ENCODE measurements at regions not wholly inside any gene's neighbourhood (a gene's known extent, or its start where the extent isn't known, plus 50 kb on each side); places are given as distances from the start of the nearest gene placed in this dataset.

DNA sequence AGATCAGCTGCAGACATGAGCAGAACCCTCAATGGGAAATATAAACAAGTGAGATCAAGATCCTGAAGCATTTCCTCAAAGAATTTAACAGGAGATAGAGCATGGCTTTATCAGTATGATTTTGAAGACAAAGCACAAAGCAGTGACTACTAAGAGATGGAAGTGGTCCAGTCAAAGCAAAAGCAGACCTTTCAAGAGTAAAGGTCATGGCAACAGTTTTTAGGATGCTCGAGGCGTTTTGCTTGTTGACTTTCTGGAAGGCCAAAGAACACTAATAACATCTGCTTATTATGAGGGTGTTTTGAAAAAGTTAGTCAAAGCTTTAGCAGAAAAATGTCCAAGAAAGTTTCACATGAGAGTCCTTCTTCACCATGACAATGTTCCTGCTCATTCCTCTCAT is 128.5 kb downstream of the KCNE4 start:
- no peak overlapping the region for H3K9ac ChIP-seq
- H3K4me3 ChIP-seq (ENCODE audit: low read depth in 2 of 2, low read length in 1 of 2) = no peak overlapping the region
- H3F3A ChIP-seq (replicated peaks; ENCODE audit: insufficient read depth) = no peaks in the 10 kb centered on the region
- H4K20me1 ChIP-seq (ENCODE audit: insufficient read depth) = no peaks in the 10 kb centered on the region
- no peak overlapping the region for H3K4me2 ChIP-seq
- CTCF ChIA-PET = no interaction called here
- TF ChIP-seq, protein P1, sequence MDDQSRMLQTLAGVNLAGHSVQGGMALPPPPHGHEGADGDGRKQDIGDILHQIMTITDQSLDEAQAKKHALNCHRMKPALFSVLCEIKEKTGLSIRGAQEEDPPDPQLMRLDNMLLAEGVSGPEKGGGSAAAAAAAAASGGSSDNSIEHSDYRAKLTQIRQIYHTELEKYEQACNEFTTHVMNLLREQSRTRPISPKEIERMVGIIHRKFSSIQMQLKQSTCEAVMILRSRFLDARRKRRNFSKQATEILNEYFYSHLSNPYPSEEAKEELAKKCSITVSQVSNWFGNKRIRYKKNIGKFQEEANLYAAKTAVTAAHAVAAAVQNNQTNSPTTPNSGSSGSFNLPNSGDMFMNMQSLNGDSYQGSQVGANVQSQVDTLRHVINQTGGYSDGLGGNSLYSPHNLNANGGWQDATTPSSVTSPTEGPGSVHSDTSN (IDR thresholded peaks at IDR 0.05) = no peak
- TF ChIP-seq, protein P2, sequence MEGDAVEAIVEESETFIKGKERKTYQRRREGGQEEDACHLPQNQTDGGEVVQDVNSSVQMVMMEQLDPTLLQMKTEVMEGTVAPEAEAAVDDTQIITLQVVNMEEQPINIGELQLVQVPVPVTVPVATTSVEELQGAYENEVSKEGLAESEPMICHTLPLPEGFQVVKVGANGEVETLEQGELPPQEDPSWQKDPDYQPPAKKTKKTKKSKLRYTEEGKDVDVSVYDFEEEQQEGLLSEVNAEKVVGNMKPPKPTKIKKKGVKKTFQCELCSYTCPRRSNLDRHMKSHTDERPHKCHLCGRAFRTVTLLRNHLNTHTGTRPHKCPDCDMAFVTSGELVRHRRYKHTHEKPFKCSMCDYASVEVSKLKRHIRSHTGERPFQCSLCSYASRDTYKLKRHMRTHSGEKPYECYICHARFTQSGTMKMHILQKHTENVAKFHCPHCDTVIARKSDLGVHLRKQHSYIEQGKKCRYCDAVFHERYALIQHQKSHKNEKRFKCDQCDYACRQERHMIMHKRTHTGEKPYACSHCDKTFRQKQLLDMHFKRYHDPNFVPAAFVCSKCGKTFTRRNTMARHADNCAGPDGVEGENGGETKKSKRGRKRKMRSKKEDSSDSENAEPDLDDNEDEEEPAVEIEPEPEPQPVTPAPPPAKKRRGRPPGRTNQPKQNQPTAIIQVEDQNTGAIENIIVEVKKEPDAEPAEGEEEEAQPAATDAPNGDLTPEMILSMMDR (IDR thresholded peaks at IDR 0.05) = no peak
- no peak for TF ChIP-seq RAD21 (IDR thresholded peaks at IDR 0.05; ENCODE audit: low read length)
- no peak for TF ChIP-seq SIN3A (IDR thresholded peaks at IDR 0.05; ENCODE audit: borderline replicate concordance, low read depth, low read length)
- TF ChIP-seq RFX5 (IDR thresholded peaks at IDR 0.05; ENCODE audit: low read length) = no peak
- no peak for TF ChIP-seq MXI1 (IDR thresholded peaks at IDR 0.05; ENCODE audit: low read depth, low read length)
- TF ChIP-seq TCF12 (IDR thresholded peaks at IDR 0.05) = no peak
- TF ChIP-seq MEF2A (IDR thresholded peaks at IDR 0.05; ENCODE audit: borderline replicate concordance, low read depth) = no peak
- TF ChIP-seq, protein P3, sequence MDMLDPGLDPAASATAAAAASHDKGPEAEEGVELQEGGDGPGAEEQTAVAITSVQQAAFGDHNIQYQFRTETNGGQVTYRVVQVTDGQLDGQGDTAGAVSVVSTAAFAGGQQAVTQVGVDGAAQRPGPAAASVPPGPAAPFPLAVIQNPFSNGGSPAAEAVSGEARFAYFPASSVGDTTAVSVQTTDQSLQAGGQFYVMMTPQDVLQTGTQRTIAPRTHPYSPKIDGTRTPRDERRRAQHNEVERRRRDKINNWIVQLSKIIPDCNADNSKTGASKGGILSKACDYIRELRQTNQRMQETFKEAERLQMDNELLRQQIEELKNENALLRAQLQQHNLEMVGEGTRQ (IDR thresholded peaks at IDR 0.05; ENCODE audit: borderline replicate concordance, low read depth, low read length) = no peak
- no peak for TF ChIP-seq GABPA (IDR thresholded peaks at IDR 0.05; ENCODE audit: low read depth)
- TF ChIP-seq, protein P4, sequence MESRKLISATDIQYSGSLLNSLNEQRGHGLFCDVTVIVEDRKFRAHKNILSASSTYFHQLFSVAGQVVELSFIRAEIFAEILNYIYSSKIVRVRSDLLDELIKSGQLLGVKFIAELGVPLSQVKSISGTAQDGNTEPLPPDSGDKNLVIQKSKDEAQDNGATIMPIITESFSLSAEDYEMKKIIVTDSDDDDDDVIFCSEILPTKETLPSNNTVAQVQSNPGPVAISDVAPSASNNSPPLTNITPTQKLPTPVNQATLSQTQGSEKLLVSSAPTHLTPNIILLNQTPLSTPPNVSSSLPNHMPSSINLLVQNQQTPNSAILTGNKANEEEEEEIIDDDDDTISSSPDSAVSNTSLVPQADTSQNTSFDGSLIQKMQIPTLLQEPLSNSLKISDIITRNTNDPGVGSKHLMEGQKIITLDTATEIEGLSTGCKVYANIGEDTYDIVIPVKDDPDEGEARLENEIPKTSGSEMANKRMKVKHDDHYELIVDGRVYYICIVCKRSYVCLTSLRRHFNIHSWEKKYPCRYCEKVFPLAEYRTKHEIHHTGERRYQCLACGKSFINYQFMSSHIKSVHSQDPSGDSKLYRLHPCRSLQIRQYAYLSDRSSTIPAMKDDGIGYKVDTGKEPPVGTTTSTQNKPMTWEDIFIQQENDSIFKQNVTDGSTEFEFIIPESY (IDR thresholded peaks at IDR 0.05; ENCODE audit: borderline replicate concordance, low read depth) = no peak
- no peak for TF ChIP-seq EP300 (IDR thresholded peaks at IDR 0.05; ENCODE audit: borderline replicate concordance in 1 of 2, low read depth in 1 of 2, low read length in 1 of 2)
- no peak for TF ChIP-seq YY1 (IDR thresholded peaks at IDR 0.05; ENCODE audit: low read depth)
- no peak for TF ChIP-seq CHD2 (IDR thresholded peaks at IDR 0.05; ENCODE audit: low read length, partially characterized antibody)
- no peak for TF ChIP-seq FOXJ3 (CRISPR knock-in tag; IDR thresholded peaks at IDR 0.05)
- TF ChIP-seq RXRA (IDR thresholded peaks at IDR 0.05; ENCODE audit: borderline replicate concordance, low read depth) = no peak
- H3K27ac ChIP-seq (ENCODE audit: low read depth in 2 of 2, low read length in 1 of 2) = no peak overlapping the region
- DNase-seq = no peak
- no peaks in the 10 kb centered on the region for H3K36me3 ChIP-seq (replicated peaks in 1 of 2; ENCODE audit: control insufficient read depth in 1 of 2, insufficient read depth in 2 of 2, low read length in 1 of 2)
- POLR2A ChIA-PET = no interaction called here
- H3K27me3 ChIP-seq (ENCODE audit: insufficient read depth) = no peaks in the 10 kb centered on the region
- no peaks in the 10 kb centered on the region for H3K4me1 ChIP-seq (ENCODE audit: control insufficient read depth in 1 of 2, insufficient read depth in 2 of 2, low read depth in 1 of 2, low read length in 1 of 2)
- no peaks in the 10 kb centered on the region for H3K9me3 ChIP-seq
- no peaks in the 10 kb centered on the region; the same call in 1 of the 2 replicates for H3K9me2 ChIP-seq
- WGBS (ENCODE audit: low lambda C conversion rate) = 66% methylated on average over 2 of the region's 2 CpGs
- no peaks in the 10 kb centered on the region for H3K79me2 ChIP-seq (ENCODE audit: insufficient read depth)
- H2AFZ ChIP-seq (ENCODE audit: low read depth) = no peak overlapping the region

All from SK-N-SH (cell line).